Mesothelial cell of epicardium (in vitro differentiated cells): ENCODE measurements at regions not wholly inside any gene's neighbourhood (a gene's known extent, or its start where the extent isn't known, plus 50 kb on each side); places are given as distances from the start of the nearest gene placed in this dataset.
A peak's percentile ranks its signal among the peaks of the same experiment; 100 is the strongest.

Experiments
- DNase-seq, 2 experiments: peaks; one replicate each; pipeline ENCODE4 v3.0.0; 2021; ENCODE audit warnings: low spot score in 2 of 2; ENCODE audit not compliant: unreplicated experiment in 2 of 2
- H3K27ac Mint-ChIP-seq: 2 replicates; pipeline ENCODE4 v1.8.0; 2021; ENCODE audit warnings: mixed read lengths
- H3K27me3 Mint-ChIP-seq: 2 replicates; pipeline ENCODE4 v1.8.0; 2021; ENCODE audit warnings: low read depth, mixed read lengths
- H3K36me3 Mint-ChIP-seq: 2 replicates; pipeline ENCODE4 v1.8.0; 2021; ENCODE audit warnings: mixed read lengths
- H3K4me1 Mint-ChIP-seq: 2 replicates; pipeline ENCODE4 v1.8.0; 2021; ENCODE audit warnings: mixed read lengths
- H3K4me3 Mint-ChIP-seq: 2 replicates; pipeline ENCODE4 v1.8.0; 2021; ENCODE audit warnings: mild to moderate bottlenecking, moderate library complexity, mixed read lengths
- H3K9me3 Mint-ChIP-seq: 2 replicates; pipeline ENCODE4 v1.8.0; 2021; ENCODE audit warnings: mixed read lengths
- CTCF ChIP-seq: fragments of 200-600 bp; sonication (generic); IDR thresholded peaks from one replicate; pipeline ENCODE4 v1.5.0; 2021; ENCODE audit warnings: antibody characterized with exemption; ENCODE audit not compliant: unreplicated experiment

GRCh38 chr1:244137725-244138124 lies 86.6 kb downstream of the ZBTB18 start:
- H3K27ac Mint-ChIP-seq, result no peak overlapping the region
- H3K27me3 Mint-ChIP-seq, result no peaks in the 10 kb centered on the region
- H3K36me3 Mint-ChIP-seq, result no peaks in the 10 kb centered on the region
- peaks cover 4% of the 10 kb centered on the region for H3K4me1 Mint-ChIP-seq
- TF ChIP-seq CTCF, result no peak
- no peak overlapping the region for H3K4me3 Mint-ChIP-seq
- DNase-seq, result no peak
- peaks cover under 1% of the 10 kb centered on the region for H3K9me3 Mint-ChIP-seq

GRCh38 chr1:244138399-244138798 lies 87.3 kb downstream of the ZBTB18 start:
- H3K4me1 Mint-ChIP-seq, result peaks cover 4% of the 10 kb centered on the region
- H3K9me3 Mint-ChIP-seq, result no peaks in the 10 kb centered on the region
- H3K27ac Mint-ChIP-seq, result no peak overlapping the region
- H3K27me3 Mint-ChIP-seq, result no peaks in the 10 kb centered on the region
- H3K4me3 Mint-ChIP-seq, result no peak overlapping the region
- TF ChIP-seq CTCF, result no peak
- H3K36me3 Mint-ChIP-seq, result no peaks in the 10 kb centered on the region
- DNase-seq, result no peak

- H3K27ac Mint-ChIP-seq, result peak overlapping the region; percentile 60
- TF ChIP-seq CTCF, result no peak
- H3K4me3 Mint-ChIP-seq, result no peak overlapping the region
- no peaks in the 10 kb centered on the region for H3K36me3 Mint-ChIP-seq
- peaks cover 4% of the 10 kb centered on the region for H3K4me1 Mint-ChIP-seq
- H3K27me3 Mint-ChIP-seq, result no peaks in the 10 kb centered on the region
- DNase-seq, result no peak
- no peaks in the 10 kb centered on the region for H3K9me3 Mint-ChIP-seq
Observed at GRCh38 chr1:244139655-244140054, 88.6 kb downstream of the ZBTB18 start.

GRCh38 chr1:244140420-244140819 lies 89.3 kb downstream of the ZBTB18 start:
- Mint-ChIP-seq H3K4me1 (peaks cover 4% of the 10 kb centered on the region), H3K4me3 (no peak overlapping the region), H3K9me3 (no peaks in the 10 kb centered on the region), H3K27ac (no peak overlapping the region), H3K27me3 (no peaks in the 10 kb centered on the region), H3K36me3 (no peaks in the 10 kb centered on the region)
- no peak for TF ChIP-seq CTCF
- DNase-seq, result no peak

- Mint-ChIP-seq H3K36me3 (no peaks in the 10 kb centered on the region), H3K27ac (no peak overlapping the region), H3K4me1 (peaks cover 4% of the 10 kb centered on the region), H3K9me3 (no peaks in the 10 kb centered on the region), H3K27me3 (no peaks in the 10 kb centered on the region), H3K4me3 (no peak overlapping the region)
- TF ChIP-seq CTCF, result no peak
- DNase-seq, result no peak
Observed at GRCh38 chr1:244144053-244144452, 93.0 kb downstream of the ZBTB18 start.

- no peak for DNase-seq
- no peaks in the 10 kb centered on the region for H3K36me3 Mint-ChIP-seq
- H3K9me3 Mint-ChIP-seq, result no peaks in the 10 kb centered on the region
- H3K4me1 Mint-ChIP-seq, result peaks cover 14% of the 10 kb centered on the region
- H3K27ac Mint-ChIP-seq, result no peak overlapping the region
- H3K27me3 Mint-ChIP-seq, result no peaks in the 10 kb centered on the region
- no peak overlapping the region for H3K4me3 Mint-ChIP-seq
- no peak for TF ChIP-seq CTCF
Observed at GRCh38 chr1:244150071-244150470, 99.0 kb downstream of the ZBTB18 start.
